ENCODE measurements at regions not wholly inside any gene's neighbourhood (a gene's known extent, or its start where the extent isn't known, plus 50 kb on each side); places are given as distances from the start of the nearest gene placed in this dataset.
A peak's percentile ranks its signal among the peaks of the same experiment; 100 is the strongest.
"Not testable (repeated sequence)": the region's sequence is repeated elsewhere in the genome, so short reads cannot be mapped to it uniquely, and the experiment has no call there.

DNA sequence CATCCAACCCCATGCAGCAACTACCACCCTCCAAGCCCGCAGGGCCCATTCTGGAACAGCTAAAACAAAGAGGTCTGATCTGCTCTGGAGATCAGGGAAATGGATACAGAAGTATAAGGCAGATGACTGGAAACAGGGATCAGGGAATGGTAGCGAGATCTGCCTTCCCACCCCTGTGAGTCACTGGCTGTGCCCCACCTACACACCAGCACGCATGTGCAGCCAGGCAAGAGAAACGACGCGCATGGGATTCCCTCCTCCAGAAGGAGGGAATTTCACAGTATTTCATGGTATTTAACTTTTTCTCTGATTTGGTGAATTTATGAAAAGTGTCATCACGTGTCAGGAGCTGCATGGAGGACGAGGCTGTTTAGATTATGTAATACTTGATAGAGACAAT is 116.7 kb downstream of the ARRDC4 start:
- no peak for DNase-seq (ENCODE audit: extremely low spot score)
- CTCF ChIA-PET: no interaction called here
- TF ChIP-seq, protein P1, sequence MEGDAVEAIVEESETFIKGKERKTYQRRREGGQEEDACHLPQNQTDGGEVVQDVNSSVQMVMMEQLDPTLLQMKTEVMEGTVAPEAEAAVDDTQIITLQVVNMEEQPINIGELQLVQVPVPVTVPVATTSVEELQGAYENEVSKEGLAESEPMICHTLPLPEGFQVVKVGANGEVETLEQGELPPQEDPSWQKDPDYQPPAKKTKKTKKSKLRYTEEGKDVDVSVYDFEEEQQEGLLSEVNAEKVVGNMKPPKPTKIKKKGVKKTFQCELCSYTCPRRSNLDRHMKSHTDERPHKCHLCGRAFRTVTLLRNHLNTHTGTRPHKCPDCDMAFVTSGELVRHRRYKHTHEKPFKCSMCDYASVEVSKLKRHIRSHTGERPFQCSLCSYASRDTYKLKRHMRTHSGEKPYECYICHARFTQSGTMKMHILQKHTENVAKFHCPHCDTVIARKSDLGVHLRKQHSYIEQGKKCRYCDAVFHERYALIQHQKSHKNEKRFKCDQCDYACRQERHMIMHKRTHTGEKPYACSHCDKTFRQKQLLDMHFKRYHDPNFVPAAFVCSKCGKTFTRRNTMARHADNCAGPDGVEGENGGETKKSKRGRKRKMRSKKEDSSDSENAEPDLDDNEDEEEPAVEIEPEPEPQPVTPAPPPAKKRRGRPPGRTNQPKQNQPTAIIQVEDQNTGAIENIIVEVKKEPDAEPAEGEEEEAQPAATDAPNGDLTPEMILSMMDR (IDR thresholded peaks at IDR 0.05; ENCODE audit: control extremely low read depth, extremely low read depth, low read depth, missing control alignments): no peak
- POLR2A ChIA-PET: no interaction called here

DNA sequence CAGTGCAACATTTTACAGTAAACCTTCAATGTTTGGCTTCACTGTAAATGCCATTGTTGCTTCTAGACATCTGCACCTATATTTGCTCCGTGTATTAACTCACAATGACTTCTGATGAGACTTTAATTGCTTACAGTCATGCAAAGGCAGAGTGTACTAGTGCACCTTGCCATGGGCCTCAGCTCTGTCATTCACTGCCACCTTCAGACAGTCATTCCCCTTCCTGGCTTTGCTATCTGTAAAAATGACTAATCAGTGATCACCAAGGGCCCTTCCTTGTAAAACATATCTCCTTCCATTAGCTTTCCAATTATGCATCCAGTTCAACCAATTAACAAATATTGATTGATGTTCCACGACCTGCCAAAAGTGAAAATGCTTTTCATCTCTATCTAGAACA is 120.3 kb downstream of the ARRDC4 start:
- ChIA-PET CTCF (no interaction called here), POLR2A (no interaction called here)
- DNase-seq (ENCODE audit: extremely low spot score): no peak
- TF ChIP-seq, protein P1 (IDR thresholded peaks at IDR 0.05; ENCODE audit: control extremely low read depth, extremely low read depth, low read depth, missing control alignments): no peak

DNA sequence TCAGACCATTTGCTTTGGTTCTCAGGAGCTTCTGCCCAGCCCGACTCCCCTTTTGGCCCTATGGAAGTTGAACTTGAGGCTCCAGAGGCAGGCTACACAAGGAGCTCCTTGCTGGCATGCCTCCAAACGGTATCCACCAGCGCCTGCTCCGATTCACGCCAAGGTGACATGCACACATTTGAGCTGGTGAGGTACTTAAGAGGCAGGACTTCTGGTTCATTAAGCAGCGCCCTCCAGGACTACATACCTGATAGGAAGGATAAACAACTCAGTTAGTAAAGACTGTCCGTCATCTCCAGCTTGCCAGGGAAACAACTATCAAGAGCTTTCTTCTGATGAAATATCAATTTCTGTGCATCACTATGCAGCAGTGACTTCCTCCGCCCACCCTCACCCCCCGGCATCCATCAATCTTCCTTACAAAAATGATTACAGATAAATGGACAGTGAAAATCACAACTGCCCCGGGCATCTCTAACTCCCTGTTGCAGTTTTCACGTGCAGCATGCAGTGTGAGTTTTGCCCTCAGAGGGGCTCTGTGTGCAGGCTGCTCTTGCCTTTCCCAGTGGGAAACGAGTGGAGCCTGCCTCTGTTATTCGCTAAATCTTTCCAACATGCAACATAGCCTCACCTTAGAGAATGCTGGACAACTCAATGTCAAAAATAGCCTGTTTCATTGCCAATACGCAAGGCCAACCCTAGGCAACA is 122.9 kb downstream of the ARRDC4 start:
- CTCF ChIA-PET: no interaction called here
- TF ChIP-seq, protein P1 (IDR thresholded peaks at IDR 0.05; ENCODE audit: control extremely low read depth, extremely low read depth, low read depth, missing control alignments): no peak
- no peak for DNase-seq (ENCODE audit: extremely low spot score)
- POLR2A ChIA-PET: no interaction called here

DNA sequence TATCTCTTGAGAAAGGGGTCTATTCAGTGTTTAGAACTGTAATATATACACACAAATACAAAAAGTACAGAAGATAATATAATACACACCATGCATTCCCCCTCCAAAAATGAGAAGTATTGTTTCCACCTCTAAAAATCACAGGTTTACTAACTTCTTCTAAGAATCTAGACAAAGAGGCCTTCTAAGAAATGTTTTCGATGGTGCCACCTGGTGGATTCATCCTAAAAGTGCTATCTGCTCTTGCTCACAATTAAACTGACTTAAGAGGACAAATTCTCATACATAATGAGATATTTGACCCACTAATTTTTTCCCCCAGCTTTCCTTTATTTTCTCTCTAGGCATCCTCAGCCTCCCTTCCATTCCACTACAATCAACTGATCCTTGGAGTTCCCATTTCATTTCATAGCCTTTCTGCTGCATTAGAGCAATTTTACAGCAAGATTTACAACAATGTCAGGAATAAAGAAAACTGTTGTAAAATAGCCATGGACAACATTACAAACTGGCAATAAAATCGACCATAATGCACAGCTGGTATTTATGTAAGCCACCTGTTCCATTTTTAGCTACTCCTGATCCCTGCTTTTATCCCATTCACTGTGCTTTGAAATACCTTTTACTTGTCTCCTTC is 124.6 kb downstream of the ARRDC4 start:
- DNase-seq (ENCODE audit: extremely low spot score): peak; percentile 33
- CTCF ChIA-PET: interaction anchor here (1.1 to 1.6 kb wide), 2 partner anchors 12 to 17 kb away, joined by 3 read pairs; no protein-coding TSS in a partner anchor
- POLR2A ChIA-PET: no interaction called here
- TF ChIP-seq, protein P1 (IDR thresholded peaks at IDR 0.05; ENCODE audit: control extremely low read depth, extremely low read depth, low read depth, missing control alignments): peak; percentile 64

DNA sequence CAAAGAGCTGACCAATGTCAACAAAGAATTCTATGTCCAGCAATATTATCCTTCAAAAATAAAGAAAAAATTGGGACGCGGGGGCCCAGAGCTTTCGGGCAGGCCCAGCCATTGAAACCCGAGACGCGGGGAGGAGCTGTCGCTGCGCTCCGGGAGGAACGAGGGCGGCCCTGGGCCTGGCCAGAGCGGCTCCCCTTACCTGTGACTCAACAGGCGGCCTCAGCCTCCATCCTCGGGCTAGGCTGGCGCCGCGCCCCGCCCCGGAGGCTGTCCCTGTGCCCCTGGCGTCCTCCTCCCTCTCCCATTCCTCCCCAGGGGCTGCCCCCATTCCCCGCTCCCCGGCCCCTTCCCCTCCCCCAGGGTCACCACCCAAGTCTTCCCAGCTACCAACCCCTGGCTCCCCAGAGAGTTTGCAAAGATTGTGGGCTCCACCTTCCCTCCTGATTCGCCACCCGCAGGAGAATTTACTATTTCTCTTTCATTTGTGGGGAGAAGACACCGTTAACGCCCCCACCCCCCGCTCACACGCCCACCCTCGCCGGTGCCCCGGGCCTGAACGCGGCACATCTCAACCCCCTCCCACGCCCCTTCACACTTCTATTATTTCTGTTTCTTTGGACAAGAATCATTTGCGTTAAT is 127.9 kb downstream of the ARRDC4 start:
- DNase-seq (ENCODE audit: extremely low spot score); POLR2A ChIA-PET: not testable (repeated sequence)
- CTCF ChIA-PET: interaction anchor here (1.0 kb wide), 1 partner anchor 15 kb away, joined by 3 read pairs; no protein-coding TSS in a partner anchor

DNA sequence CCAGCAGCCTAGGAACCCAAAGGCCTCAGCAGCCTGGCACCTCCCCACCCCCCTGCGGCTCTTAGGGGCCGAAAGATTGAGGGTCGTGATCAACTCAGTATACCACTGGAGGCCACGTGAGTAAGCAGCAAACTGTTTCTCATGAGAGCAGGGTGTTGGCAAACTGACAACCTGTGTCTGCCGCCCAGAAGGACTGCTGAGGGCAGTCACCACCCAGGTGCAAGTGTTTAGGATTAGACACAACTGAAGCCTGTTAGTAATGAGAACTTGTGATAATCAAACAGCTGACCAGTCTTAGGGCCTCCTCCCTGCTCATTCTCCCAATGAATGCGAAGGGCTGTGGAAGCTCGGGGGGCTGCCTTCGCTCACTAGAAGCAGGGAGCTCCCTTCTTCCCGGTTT is 128.8 kb downstream of the ARRDC4 start:
- DNase-seq (ENCODE audit: extremely low spot score); CTCF ChIA-PET; POLR2A ChIA-PET: not testable (repeated sequence)

DNA sequence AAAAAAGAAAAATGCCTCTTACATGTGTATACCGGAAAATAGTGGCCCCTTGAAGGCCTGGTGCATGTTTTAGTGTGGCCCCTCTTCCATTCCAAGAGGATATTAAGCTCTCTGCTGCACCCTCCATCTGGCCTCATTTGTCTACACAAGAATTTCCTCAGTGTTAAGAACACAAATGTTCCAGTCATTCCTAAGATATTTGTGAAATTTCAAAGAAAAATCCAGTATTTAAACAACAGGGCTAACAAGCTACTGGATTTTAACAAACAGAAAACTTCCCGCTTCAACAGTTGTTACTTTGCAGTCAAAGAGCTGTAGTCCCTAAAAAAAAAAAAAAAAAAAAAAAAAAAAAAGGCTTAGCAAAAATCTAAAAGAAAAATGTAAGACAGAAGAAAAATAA is 137.5 kb downstream of the ARRDC4 start:
- POLR2A ChIA-PET; DNase-seq (ENCODE audit: extremely low spot score): not testable (repeated sequence)
- CTCF ChIA-PET: interaction anchor here (0.7 to 1.0 kb wide), 2 partner anchors 13 to 20 kb away, joined by 3 read pairs; no protein-coding TSS in a partner anchor

DNA sequence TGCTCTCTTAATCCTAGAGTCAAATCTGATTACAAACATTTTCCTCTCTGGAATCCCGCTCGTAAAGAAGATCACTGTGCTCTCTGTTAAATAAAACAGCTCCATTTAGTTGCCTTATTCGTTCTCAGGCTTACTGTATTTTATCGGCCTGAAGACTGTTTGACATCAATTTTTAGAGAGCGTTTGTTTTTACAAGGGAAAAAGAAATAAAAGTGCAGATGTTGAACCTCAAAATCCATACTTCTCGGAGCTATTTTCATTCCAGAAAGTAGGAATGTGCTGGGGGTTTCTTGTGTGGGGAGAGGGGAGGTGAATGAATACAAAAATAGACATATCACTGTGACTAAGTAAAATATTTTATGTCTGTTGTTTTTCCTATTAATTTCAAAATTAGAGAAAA is 140.1 kb downstream of the ARRDC4 start:
- POLR2A ChIA-PET; CTCF ChIA-PET; DNase-seq (ENCODE audit: extremely low spot score): not testable (repeated sequence)

All from GM10248 (cell line).